K562 (cell line): ENCODE measurements at regions not wholly inside any gene's neighbourhood (a gene's known extent, or its start where the extent isn't known, plus 50 kb on each side); places are given as distances from the start of the nearest gene placed in this dataset.

ENCODE experiments used
- ATAC-seq: fragments of 200-7000 bp; cut with Tn5 transposase; 3 replicates; pipeline ENCODE4 v1.9.1; 2020; ENCODE audit warnings: moderate library complexity
- BruUV-seq: library from RNA; stranded (reverse); fragments of 400-500 nt; replicated peaks from 2 replicates; lab custom pipeline; 2021; lab: Mats Ljungman, UMichigan
- CTCF ChIA-PET: fragments of 300-600 bp; formaldehyde crosslinking; extraction: SDS; loops from one replicate; lab custom pipeline; 2021; ENCODE audit warnings: low intra/inter-chr PET ratio; lab: Yijun Ruan, JAX
- POLR2A ChIA-PET: fragments of 300-600, 350-650 bp; sonication (Branson Sonifier 250); formaldehyde crosslinking; extraction: SDS; loops from one replicate; lab custom pipeline; 2021; ENCODE audit warnings: antibody characterized with exemption, inconsistent platforms; lab: Yijun Ruan, JAX
- DNase-seq, 4 experiments: peaks; one replicate each; pipeline versions ENCODE4 v3.0.0 to v3.0.0-alpha.2; 2011 to 2018; ENCODE audit warnings: low spot score in 3 of 4, mixed read lengths in 3 of 4; ENCODE audit errors: extremely low read depth in 1 of 4
- FAIRE-seq: peaks from 2 replicates; lab custom pipeline; 2011; peaks lifted over from hg19 to GRCh38; lab: Jason Lieb, UNC
- H2AFZ ChIP-seq: 2 replicates; pipeline ENCODE4 v1.6.0; 2011; ENCODE audit warnings: low read depth, low read length, control low read depth, inconsistent platforms
- H3K27ac ChIP-seq: fragments of 200-600 bp; 3 replicates; pipeline ENCODE4 v1.8.0; 2011; ENCODE audit warnings: low read depth, mild to moderate bottlenecking, control low read depth, inconsistent platforms, low read length, moderate library complexity, mixed read lengths; ENCODE audit errors: extremely low read depth
- H3K27me3 ChIP-seq, 2 experiments: fragments of 300-600 bp in 1 of 2; 2 replicates in 1 of 2; 3 replicates in 1 of 2; pipeline versions ENCODE4 v1.6.0 to v1.8.0; 2011; ENCODE audit warnings: inconsistent platforms in 2 of 2, low read length in 2 of 2, mild to moderate bottlenecking in 1 of 2, mixed read lengths in 1 of 2, moderate library complexity in 1 of 2; ENCODE audit not compliant: control insufficient read depth in 2 of 2, insufficient read depth in 2 of 2
- H3K36me3 ChIP-seq: fragments of 300-600 bp; 3 replicates; pipeline ENCODE4 v1.8.0; 2011; ENCODE audit warnings: mild to moderate bottlenecking, low read length, inconsistent platforms; ENCODE audit not compliant: control insufficient read depth, insufficient read depth
- H3K4me1 ChIP-seq, 2 experiments: fragments of 200-600 bp in 1 of 2; replicated peaks in 1 of 2; 2 replicates in 1 of 2; 3 replicates in 1 of 2; pipeline versions ENCODE4 v1.5.1 to v1.8.0; 2011; ENCODE audit warnings: inconsistent platforms in 2 of 2, low read length in 2 of 2, mild to moderate bottlenecking in 1 of 2, mixed read lengths in 1 of 2, moderate library complexity in 1 of 2; ENCODE audit not compliant: control insufficient read depth in 2 of 2, insufficient read depth in 2 of 2
- H3K4me2 ChIP-seq: 2 replicates; pipeline ENCODE4 v1.6.1; 2011; ENCODE audit warnings: low read length, control low read depth, inconsistent platforms, mixed read lengths; ENCODE audit not compliant: insufficient read depth
- H3K4me3 ChIP-seq: fragments of 200-600 bp; sonication (generic), shearing (Covaris generic); 2 replicates; pipeline ENCODE4 v1.5.1; 2016; ENCODE audit warnings: control low read depth, inconsistent platforms
- H3K79me2 ChIP-seq: fragments of 200-600 bp; 3 replicates; pipeline ENCODE4 v1.8.0; 2011; ENCODE audit warnings: low read length, inconsistent platforms; ENCODE audit not compliant: control insufficient read depth, insufficient read depth
- H3K9ac ChIP-seq, 2 experiments: 2 replicates each; pipeline versions ENCODE4 v1.6.0 to v1.6.1; 2011; ENCODE audit warnings: low read depth in 2 of 2, low read length in 2 of 2, control low read depth in 1 of 2, inconsistent platforms in 1 of 2, mild to moderate bottlenecking in 1 of 2, mixed read lengths in 1 of 2; ENCODE audit not compliant: insufficient read depth in 1 of 2
- H3K9me1 ChIP-seq: one replicate; pipeline ENCODE4 v1.6.0; 2011; ENCODE audit warnings: inconsistent platforms, mild to moderate bottlenecking, low read length, moderate library complexity; ENCODE audit not compliant: control insufficient read depth, insufficient read depth
- H3K9me3 ChIP-seq: replicated peaks from 2 replicates; pipeline ENCODE4 v1.5.1; 2011; ENCODE audit warnings: low read depth, low read length, inconsistent platforms; ENCODE audit not compliant: control insufficient read depth, insufficient read depth
- H4K20me1 ChIP-seq: replicated peaks from 2 replicates; pipeline ENCODE4 v1.6.1; 2011; ENCODE audit warnings: low read length, inconsistent platforms, mixed read lengths; ENCODE audit not compliant: control insufficient read depth, insufficient read depth
- ATF7 ChIP-seq: fragments of 450-650 bp; IDR thresholded peaks from 2 replicates; pipeline ENCODE4 v1.7.1; 2014; ENCODE audit warnings: mild to moderate bottlenecking, moderate library complexity
- BCOR ChIP-seq: fragments of 450-650 bp; IDR thresholded peaks from 2 replicates; pipeline ENCODE4 v1.6.1; 2016
- CAMTA2 ChIP-seq: fragments of 250-450 bp; sonication (Bioruptor Pico); conservative IDR thresholded peaks from 2 replicates; pipeline ENCODE4 v1.5.1; 2022
- CCAR2 ChIP-seq: fragments of 200-400 bp; formaldehyde crosslinking; IDR thresholded peaks from 2 replicates; pipeline ENCODE4 v1.6.1; 2017; ENCODE audit warnings: mild to moderate bottlenecking, low read depth, low read length
- CHCHD3 ChIP-seq: fragments of 250-450 bp; sonication (Bioruptor Pico); IDR thresholded peaks from 2 replicates; pipeline ENCODE4 v2.1.2; 2022; ENCODE audit warnings: mild to moderate bottlenecking
- CLOCK ChIP-seq: fragments of 250-450 bp; sonication (Bioruptor Pico); IDR thresholded peaks from 2 replicates; pipeline ENCODE4 v1.4.0; 2020; ENCODE audit warnings: mild to moderate bottlenecking, moderate library complexity, borderline replicate concordance
- CREM ChIP-seq: IDR thresholded peaks from 2 replicates; pipeline ENCODE4 v1.6.1; 2014; ENCODE audit warnings: antibody characterized with exemption, low read depth
- EHMT2 ChIP-seq: fragments of 450-650 bp; IDR thresholded peaks from 2 replicates; pipeline ENCODE4 v1.6.1; 2018; ENCODE audit warnings: antibody characterized with exemption
- GATAD2A ChIP-seq: fragments of 450-650 bp; IDR thresholded peaks from 2 replicates; pipeline ENCODE4 v1.6.1; 2017
- MED1 ChIP-seq: sonication (generic); formaldehyde crosslinking; IDR thresholded peaks from 2 replicates; pipeline ENCODE4 v1.8.1; 2023; ENCODE audit warnings: missing genetic modification reagents, borderline replicate concordance
- NFE2 ChIP-seq: IDR thresholded peaks from 2 replicates; pipeline ENCODE4 v1.6.1; 2014; ENCODE audit warnings: antibody characterized with exemption, low read depth
- PHF21A ChIP-seq: fragments of 450-650 bp; IDR thresholded peaks from 2 replicates; pipeline ENCODE4 v1.6.1; 2017; ENCODE audit warnings: low read depth, borderline replicate concordance
- POLR2G ChIP-seq: fragments of 200-400 bp; formaldehyde crosslinking; IDR thresholded peaks from 2 replicates; pipeline ENCODE4 v1.6.1; 2017; ENCODE audit warnings: low read depth, mild to moderate bottlenecking, antibody characterized with exemption, low read length, moderate library complexity
- PRMT5 ChIP-seq: sonication (generic); formaldehyde crosslinking; IDR thresholded peaks from 2 replicates; pipeline ENCODE4 v1.5.0; 2020; ENCODE audit warnings: missing genetic modification reagents
- SETDB1 ChIP-seq: IDR thresholded peaks from one replicate; pipeline ENCODE4 v1.6.1; 2012; ENCODE audit warnings: low read length, control low read depth, inconsistent platforms
- SMAD4 ChIP-seq: fragments of 250-450 bp; sonication (Bioruptor Pico); conservative IDR thresholded peaks from 2 replicates; pipeline ENCODE4 v1.8.0; 2021; ENCODE audit warnings: inconsistent platforms, mild to moderate bottlenecking, moderate library complexity
- ZEB2 ChIP-seq: fragments of 450-650 bp; IDR thresholded peaks from 2 replicates; pipeline ENCODE4 v1.6.1; 2016
- ZNF444 ChIP-seq: fragments of 250-450 bp; sonication (Bioruptor Pico); IDR thresholded peaks from 2 replicates; pipeline ENCODE4 v1.4.0; 2020; ENCODE audit warnings: mild to moderate bottlenecking, moderate library complexity
- ZNF699 ChIP-seq: fragments of 250-450 bp; sonication (Bioruptor Pico); IDR thresholded peaks from 2 replicates; pipeline ENCODE4 v1.8.0; 2021; ENCODE audit warnings: mild to moderate bottlenecking, moderate library complexity; ENCODE audit not compliant: insufficient replicate concordance
- WGBS: fragments of 100-300 bp; shearing (Covaris generic); methylation state at CpG from one replicate; pipeline ENCODE4 v1.1.6; 2016; ENCODE audit warnings: low coverage, mixed read lengths; ENCODE audit not compliant: insufficient coverage; ENCODE audit errors: missing lambda C conversion rate; 5-methylcytosine and 5-hydroxymethylcytosine counted together
- in situ Hi-C: fragments of 300-500 bp; cut with MboI; formaldehyde crosslinking; loops from 4 replicates; pipeline ENCODE4 v1.15.0; 2018; ENCODE audit warnings: inconsistent platforms, mixed read lengths
- intact Hi-C: fragments of 100-400 bp; cut with micrococcal nuclease; formaldehyde crosslinking; loops from 2 replicates; pipeline ENCODE4 v1.14.2; 2022
- TF ChIP-seq, protein P1 (sequence below): fragments of 450-650 bp; IDR thresholded peaks from 2 replicates; pipeline ENCODE4 v1.6.1; 2018; ENCODE audit not compliant: partially characterized antibody

DNA sequence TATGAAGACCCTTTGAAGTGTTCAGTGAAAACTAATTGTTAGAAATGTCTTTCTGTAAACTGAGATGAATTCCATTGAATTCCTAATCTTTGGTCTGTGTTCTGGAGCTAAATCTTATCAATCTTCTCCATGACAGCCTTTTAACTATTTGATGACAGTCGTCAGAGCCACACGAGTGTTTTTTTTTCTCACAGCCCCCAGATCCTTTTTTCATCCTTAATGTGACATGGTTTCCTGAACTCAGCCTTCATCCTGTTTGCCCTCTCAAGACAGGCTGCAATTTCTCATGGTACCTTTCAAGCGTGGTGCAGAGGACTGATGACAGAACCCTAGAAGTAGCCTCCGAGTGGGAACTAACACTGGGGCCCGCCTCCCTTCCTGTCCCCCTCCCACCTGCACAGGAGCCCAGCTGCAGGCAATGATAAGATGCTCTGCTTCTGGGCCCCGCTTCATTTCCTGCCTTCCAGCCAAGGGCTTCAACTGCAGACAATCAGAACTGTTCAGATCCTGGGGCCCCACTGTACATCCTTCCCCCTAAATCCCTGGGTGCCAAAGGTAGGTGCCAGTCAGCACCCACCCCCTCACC is 114.6 kb upstream of the VAV3 start:
- no peaks in the 10 kb centered on the region for H3K9me1 ChIP-seq
- no peaks in the 10 kb centered on the region for H3K79me2 ChIP-seq
- BruUV-seq: no TSS peak
- H3K4me2 ChIP-seq: peak overlapping the region; percentile 60
- POLR2A ChIA-PET: no interaction called here
- no peaks in the 10 kb centered on the region for H3K9me3 ChIP-seq
- DNase-seq (peak; percentile 77 to 93 (median 88)), FAIRE-seq (peak; percentile 92), ATAC-seq (peak; percentile 98)
- no peak overlapping the region for H3K27ac ChIP-seq
- CTCF ChIA-PET: no interaction called here
- H3K27me3 ChIP-seq: no peaks in the 10 kb centered on the region
- WGBS: 0% methylated on average over 6 of the region's 6 CpGs
- no peaks in the 10 kb centered on the region for H4K20me1 ChIP-seq
- peaks cover 5 to 28% of the 10 kb centered on the region in 2 experiments; a peak in 4 of 5 replicates for H3K4me1 ChIP-seq
- no peaks in the 10 kb centered on the region for H3K36me3 ChIP-seq
- H3K9ac ChIP-seq: no peak overlapping the region
- H2AFZ ChIP-seq: peak overlapping the region; percentile 48; the same call in 1 of the 2 replicates
- no peak overlapping the region for H3K4me3 ChIP-seq
- intact Hi-C loops (no loop called here), in situ Hi-C loops (no loop called here)
- no peak for TF ChIP-seq CAMTA2 (CRISPR knock-in tag)
- TF ChIP-seq GATAD2A: peak; percentile 52; the same call in 1 of the 2 replicates
- peak; percentile 65 for TF ChIP-seq CREM
- no peak for TF ChIP-seq SETDB1
- no peak for TF ChIP-seq CLOCK (CRISPR knock-in tag)
- TF ChIP-seq PHF21A: peak; percentile 80; the same call in 1 of the 2 replicates
- TF ChIP-seq ZNF699: no peak
- TF ChIP-seq NFE2: peak; percentile 40; the same call in 1 of the 2 replicates
- TF ChIP-seq CHCHD3 (CRISPR knock-in tag): no peak
- peak; percentile 46; the same call in 1 of the 2 replicates for TF ChIP-seq EHMT2
- TF ChIP-seq ZNF444 (CRISPR knock-in tag): no peak
- 0 out of 2 replicates have a peak, but pooled peaks have one; percentile 20 for TF ChIP-seq BCOR
- no peak for TF ChIP-seq MED1 (CRISPR knock-in tag)
- 0 out of 2 replicates have a peak, but pooled peaks have one; percentile 41 for TF ChIP-seq ATF7
- TF ChIP-seq ZEB2: peak; percentile 84
- TF ChIP-seq PRMT5 (CRISPR knock-in tag): no peak
- TF ChIP-seq SMAD4: peak; percentile 82
- no peak for TF ChIP-seq POLR2G
- TF ChIP-seq, protein P1, sequence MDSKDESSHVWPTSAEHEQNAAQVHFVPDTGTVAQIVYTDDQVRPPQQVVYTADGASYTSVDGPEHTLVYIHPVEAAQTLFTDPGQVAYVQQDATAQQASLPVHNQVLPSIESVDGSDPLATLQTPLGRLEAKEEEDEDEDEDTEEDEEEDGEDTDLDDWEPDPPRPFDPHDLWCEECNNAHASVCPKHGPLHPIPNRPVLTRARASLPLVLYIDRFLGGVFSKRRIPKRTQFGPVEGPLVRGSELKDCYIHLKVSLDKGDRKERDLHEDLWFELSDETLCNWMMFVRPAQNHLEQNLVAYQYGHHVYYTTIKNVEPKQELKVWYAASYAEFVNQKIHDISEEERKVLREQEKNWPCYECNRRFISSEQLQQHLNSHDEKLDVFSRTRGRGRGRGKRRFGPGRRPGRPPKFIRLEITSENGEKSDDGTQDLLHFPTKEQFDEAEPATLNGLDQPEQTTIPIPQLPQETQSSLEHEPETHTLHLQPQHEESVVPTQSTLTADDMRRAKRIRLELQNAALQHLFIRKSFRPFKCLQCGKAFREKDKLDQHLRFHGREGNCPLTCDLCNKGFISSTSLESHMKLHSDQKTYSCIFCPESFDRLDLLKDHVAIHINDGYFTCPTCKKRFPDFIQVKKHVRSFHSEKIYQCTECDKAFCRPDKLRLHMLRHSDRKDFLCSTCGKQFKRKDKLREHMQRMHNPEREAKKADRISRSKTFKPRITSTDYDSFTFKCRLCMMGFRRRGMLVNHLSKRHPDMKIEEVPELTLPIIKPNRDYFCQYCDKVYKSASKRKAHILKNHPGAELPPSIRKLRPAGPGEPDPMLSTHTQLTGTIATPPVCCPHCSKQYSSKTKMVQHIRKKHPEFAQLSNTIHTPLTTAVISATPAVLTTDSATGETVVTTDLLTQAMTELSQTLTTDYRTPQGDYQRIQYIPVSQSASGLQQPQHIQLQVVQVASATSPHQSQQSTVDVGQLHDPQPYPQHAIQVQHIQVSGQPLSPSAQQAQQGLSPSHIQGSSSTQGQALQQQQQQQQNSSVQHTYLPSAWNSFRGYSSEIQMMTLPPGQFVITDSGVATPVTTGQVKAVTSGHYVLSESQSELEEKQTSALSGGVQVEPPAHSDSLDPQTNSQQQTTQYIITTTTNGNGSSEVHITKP: peak; percentile 43
- no peak for TF ChIP-seq CCAR2
